HCT116 (cell line): ENCODE measurements at regions not wholly inside any gene's neighbourhood (a gene's known extent, or its start where the extent isn't known, plus 50 kb on each side); places are given as distances from the start of the nearest gene placed in this dataset.

Experiments
- ATAC-seq: fragments of 200-7000 bp; cut with Tn5 transposase; 2 replicates; pipeline ENCODE4 v1.9.1; 2020; ENCODE audit warnings: mild to moderate bottlenecking, moderate library complexity
- BruUV-seq: library from RNA; stranded (reverse); fragments of 400-500 nt; replicated peaks from 2 replicates; lab custom pipeline; 2021; lab: Mats Ljungman, UMichigan
- CTCF ChIA-PET: fragments of 300-600 bp; sonication (Branson Sonifier 250); formaldehyde crosslinking; loops from one replicate; lab custom pipeline; 2021; ENCODE audit warnings: antibody characterized with exemption; lab: Charles Lee
- POLR2A ChIA-PET: fragments of 300-600, 350-600 bp; sonication (Branson Sonifier 250); formaldehyde crosslinking; loops from one replicate; lab custom pipeline; 2021; ENCODE audit warnings: antibody characterized with exemption; lab: Charles Lee
- RAD21 ChIA-PET, 2 experiments: fragments of 300-600 bp; sonication (Branson Sonifier 250); formaldehyde crosslinking; loops; one replicate each; lab custom pipeline; 2023; ENCODE audit warnings: low total read pairs in 2 of 2; ENCODE audit not compliant: uncharacterized antibody in 2 of 2, unreplicated experiment in 2 of 2, low non-redundant PET in 1 of 2; lab: Charles Lee
- DNase-seq: peaks from one replicate; pipeline ENCODE4 v3.0.0-alpha.2; 2010; ENCODE audit warnings: low read depth, low spot score
- H2AFZ ChIP-seq: fragments of 200-600 bp; shearing (Covaris generic), sonication (generic); 2 replicates; pipeline ENCODE4 v1.6.1; 2017; ENCODE audit warnings: low read depth, mixed run types, mixed read lengths, antibody characterized with exemption, low read length; ENCODE audit not compliant: poor library complexity, severe bottlenecking
- H3K27ac ChIP-seq: 2 replicates; pipeline ENCODE4 v1.5.1; 2012; ENCODE audit warnings: low read depth, low read length
- H3K27me3 ChIP-seq: fragments of 200-600 bp; sonication (generic); 2 replicates; pipeline ENCODE4 v1.6.1; 2016; ENCODE audit warnings: mixed run types, low read length, mixed read lengths; ENCODE audit not compliant: insufficient read depth
- H3K36me3 ChIP-seq, 2 experiments: fragments of 200-500 bp in 1 of 2; fragments of 200-600 bp in 1 of 2; sonication (Bioruptor generic) in 1 of 2; sonication (generic) in 1 of 2; 2 replicates each; pipeline versions ENCODE4 v1.5.1 to v1.6.1; 2014 to 2016; ENCODE audit warnings: low read length in 2 of 2, inconsistent platforms in 1 of 2, mixed read lengths in 1 of 2, mixed run types in 1 of 2; ENCODE audit not compliant: insufficient read depth in 2 of 2, control insufficient read depth in 1 of 2
- H3K4me1 ChIP-seq, 2 experiments: fragments of 200-600 bp in 1 of 2; sonication (generic) in 1 of 2; 2 replicates each; pipeline versions ENCODE4 v1.5.1 to v1.6.1; 2012 to 2017; ENCODE audit warnings: low read length in 2 of 2, inconsistent platforms in 1 of 2, mild to moderate bottlenecking in 1 of 2, mixed read lengths in 1 of 2, mixed run types in 1 of 2, moderate library complexity in 1 of 2; ENCODE audit not compliant: insufficient read depth in 2 of 2, control insufficient read depth in 1 of 2
- H3K4me2 ChIP-seq: fragments of 200-600 bp; sonication (generic); 2 replicates; pipeline ENCODE4 v1.6.1; 2017; ENCODE audit warnings: mixed run types, low read length, mixed read lengths
- H3K4me3 ChIP-seq, 2 experiments: fragments of 200-600 bp in 1 of 2; sonication (generic) in 1 of 2; replicated peaks in 1 of 2; 2 replicates each; pipeline ENCODE4 v1.5.1; 2011 to 2016; ENCODE audit warnings: low read length in 2 of 2, control low read depth in 1 of 2, low read depth in 1 of 2, mild to moderate bottlenecking in 1 of 2, mixed read lengths in 1 of 2, mixed run types in 1 of 2
- H3K79me2 ChIP-seq: fragments of 200-600 bp; sonication (generic); 2 replicates; pipeline ENCODE4 v1.6.1; 2017; ENCODE audit warnings: mild to moderate bottlenecking, mixed run types, low read length, moderate library complexity, mixed read lengths; ENCODE audit not compliant: insufficient read depth
- H3K9ac ChIP-seq: fragments of 200-600 bp; sonication (generic); 2 replicates; pipeline ENCODE4 v1.6.1; 2016; ENCODE audit warnings: low read length, mixed read lengths
- H3K9me2 ChIP-seq: fragments of 200-600 bp; sonication (generic), shearing (Covaris generic); 2 replicates; pipeline ENCODE4 v1.6.1; 2017; ENCODE audit warnings: mixed run types, mild to moderate bottlenecking, moderate library complexity; ENCODE audit not compliant: insufficient read depth
- H3K9me3 ChIP-seq, 2 experiments: fragments of 200-500 bp in 1 of 2; fragments of 200-600 bp in 1 of 2; sonication (Bioruptor generic) in 1 of 2; sonication (generic) in 1 of 2; 2 replicates each; pipeline ENCODE4 v1.6.1; 2014 to 2017; ENCODE audit warnings: low read length in 2 of 2, mixed read lengths in 2 of 2, inconsistent platforms in 1 of 2, low read depth in 1 of 2, mild to moderate bottlenecking in 1 of 2, mixed run types in 1 of 2, moderate library complexity in 1 of 2; ENCODE audit not compliant: control insufficient read depth in 1 of 2, insufficient read depth in 1 of 2
- H4K20me1 ChIP-seq: fragments of 200-600 bp; sonication (generic), shearing (Covaris generic); 2 replicates; pipeline ENCODE4 v1.6.1; 2017; ENCODE audit warnings: mixed run types, mild to moderate bottlenecking, moderate library complexity; ENCODE audit not compliant: insufficient read depth
- CEBPB ChIP-seq: IDR thresholded peaks from 2 replicates; pipeline ENCODE4 v1.6.1; 2012; ENCODE audit warnings: low read depth
- CTCF ChIP-seq, 3 experiments: fragments of 200-600 bp in 1 of 3; sonication (generic) in 1 of 3; IDR thresholded peaks in 2 of 3; conservative IDR thresholded peaks in 1 of 3; 2 replicates each; pipeline ENCODE4 v1.5.1; 2012 to 2017; ENCODE audit warnings: low read depth in 2 of 3, low read length in 2 of 3, antibody characterized with exemption in 1 of 3, borderline replicate concordance in 1 of 3, control low read depth in 1 of 3, mild to moderate bottlenecking in 1 of 3, mixed read lengths in 1 of 3, mixed run types in 1 of 3, moderate library complexity in 1 of 3; ENCODE audit not compliant: insufficient read depth in 1 of 3
- EGR1 ChIP-seq: IDR thresholded peaks from 2 replicates; pipeline ENCODE4 v1.6.1; 2012; ENCODE audit warnings: low read depth
- ELF1 ChIP-seq: IDR thresholded peaks from 2 replicates; pipeline ENCODE4 v1.6.1; 2012; ENCODE audit warnings: low read depth, borderline replicate concordance
- EZH2 ChIP-seq: fragments of 200-600 bp; sonication (generic); IDR thresholded peaks from 2 replicates; pipeline ENCODE4 v1.6.1; 2017; ENCODE audit warnings: antibody characterized with exemption, mixed run types
- FOSL1 ChIP-seq: IDR thresholded peaks from 2 replicates; pipeline ENCODE4 v1.6.1; 2012; ENCODE audit warnings: low read depth
- JUND ChIP-seq: IDR thresholded peaks from 2 replicates; pipeline ENCODE4 v1.6.1; 2012
- MAX ChIP-seq: IDR thresholded peaks from 2 replicates; pipeline ENCODE4 v1.6.1; 2012
- POLR2A ChIP-seq: IDR thresholded peaks from 2 replicates; pipeline ENCODE4 v1.7.0; 2011; ENCODE audit warnings: borderline replicate concordance; ENCODE audit not compliant: insufficient read depth, insufficient read length; ENCODE audit errors: extremely low read depth
- RAD21 ChIP-seq: IDR thresholded peaks from 2 replicates; pipeline ENCODE4 v1.6.1; 2012; ENCODE audit warnings: low read depth, mild to moderate bottlenecking
- SIN3A ChIP-seq: IDR thresholded peaks from 2 replicates; pipeline ENCODE4 v1.6.1; 2012; ENCODE audit warnings: low read depth
- SP1 ChIP-seq: IDR thresholded peaks from 2 replicates; pipeline ENCODE4 v1.6.1; 2012; ENCODE audit warnings: low read depth
- TCF7L2 ChIP-seq: IDR thresholded peaks from 2 replicates; pipeline ENCODE4 v1.7.0; 2011; ENCODE audit warnings: borderline replicate concordance, inconsistent platforms; ENCODE audit not compliant: insufficient read depth, insufficient read length; ENCODE audit errors: extremely low read depth
- YY1 ChIP-seq: IDR thresholded peaks from 2 replicates; pipeline ENCODE4 v1.6.1; 2011; ENCODE audit warnings: low read length, low read depth, moderate library complexity, mild to moderate bottlenecking; ENCODE audit not compliant: insufficient replicate concordance; ENCODE audit errors: extremely low read depth
- ZFX ChIP-seq: fragments of 450-650 bp; IDR thresholded peaks from 2 replicates; pipeline ENCODE4 v1.6.1; 2017
- ZNF274 ChIP-seq: fragments of 200-500 bp; sonication (Bioruptor generic); IDR thresholded peaks from 2 replicates; pipeline ENCODE4 v1.6.1; 2014; ENCODE audit warnings: mild to moderate bottlenecking, low read depth, low read length, inconsistent platforms
- intact Hi-C: fragments of 100-400 bp; cut with micrococcal nuclease; formaldehyde crosslinking; loops from 2 replicates; pipeline ENCODE4 v1.10.0; 2022
- TF ChIP-seq, protein P1 (sequence below): IDR thresholded peaks from 2 replicates; pipeline ENCODE4 v1.6.1; 2012

- Histone ChIP-seq H3K9me3 (no peaks in the 10 kb centered on the region), H4K20me1 (no peaks in the 10 kb centered on the region), H3K4me1 (no peaks in the 10 kb centered on the region), H3K9me2 (no peaks in the 10 kb centered on the region)
- DNase-seq (no peak), ATAC-seq (no peak)
- no TSS peak for BruUV-seq
- CTCF ChIA-PET: no interaction called here
- intact Hi-C loops: no loop called here
- TF ChIP-seq ELF1 (no peak), EGR1 (no peak), MAX (no peak), EZH2 (no peak), CTCF (IDR thresholded peaks at IDR 0.05 in 2 of 3, conservative IDR thresholded peaks at IDR 0.05 in 1 of 3; ENCODE audit: borderline replicate concordance in 1 of 3, insufficient read depth in 1 of 3, low read depth in 2 of 3, low read length in 2 of 3) (no peak), TCF7L2 (no peak), CEBPB (no peak), JUND (no peak)
- TF ChIP-seq, all 23 proteins: peak for 0
- H2AFZ ChIP-seq: no peak overlapping the region
- H3K79me2 ChIP-seq: no peaks in the 10 kb centered on the region
- H3K4me3 ChIP-seq: no peak overlapping the region
- no peaks in the 10 kb centered on the region for H3K27me3 ChIP-seq
- RAD21 ChIA-PET: no interaction called here
- H3K36me3 ChIP-seq: no peaks in the 10 kb centered on the region
- no peak overlapping the region for H3K27ac ChIP-seq
- POLR2A ChIA-PET: no interaction called here
- no peak overlapping the region for H3K9ac ChIP-seq
- no peak overlapping the region for H3K4me2 ChIP-seq
Measured at GRCh38 chr14:98578204-98578603, 693.8 kb downstream of the BCL11B start.

- H2AFZ ChIP-seq: no peak overlapping the region
- POLR2A ChIA-PET: no interaction called here
- intact Hi-C loops: no loop called here
- H4K20me1 ChIP-seq: no peaks in the 10 kb centered on the region
- RAD21 ChIA-PET: no interaction called here
- no peaks in the 10 kb centered on the region for H3K27me3 ChIP-seq
- no peaks in the 10 kb centered on the region for H3K9me2 ChIP-seq
- CTCF ChIA-PET: no interaction called here
- no peak overlapping the region for H3K27ac ChIP-seq
- H3K4me2 ChIP-seq: no peak overlapping the region
- no peaks in the 10 kb centered on the region for H3K9me3 ChIP-seq
- no peaks in the 10 kb centered on the region for H3K36me3 ChIP-seq
- no peak overlapping the region for H3K9ac ChIP-seq
- DNase-seq (no peak), ATAC-seq (no peak)
- H3K4me1 ChIP-seq: no peaks in the 10 kb centered on the region
- BruUV-seq: no TSS peak
- no peaks in the 10 kb centered on the region for H3K79me2 ChIP-seq
- no peak overlapping the region for H3K4me3 ChIP-seq
- TF ChIP-seq FOSL1 (no peak), YY1 (no peak), JUND (no peak), RAD21 (no peak), MAX (no peak), ZNF274 (no peak), CTCF (IDR thresholded peaks at IDR 0.05 in 2 of 3, conservative IDR thresholded peaks at IDR 0.05 in 1 of 3; ENCODE audit: borderline replicate concordance in 1 of 3, insufficient read depth in 1 of 3, low read depth in 2 of 3, low read length in 2 of 3) (no peak), SIN3A (no peak), SP1 (no peak), POLR2A (no peak), ZFX (no peak), TCF7L2 (no peak), EZH2 (no peak), EGR1 (no peak)
- TF ChIP-seq, protein P1, sequence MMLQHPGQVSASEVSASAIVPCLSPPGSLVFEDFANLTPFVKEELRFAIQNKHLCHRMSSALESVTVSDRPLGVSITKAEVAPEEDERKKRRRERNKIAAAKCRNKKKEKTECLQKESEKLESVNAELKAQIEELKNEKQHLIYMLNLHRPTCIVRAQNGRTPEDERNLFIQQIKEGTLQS: no peak
Measured at GRCh38 chr14:98579140-98579539, 692.9 kb downstream of the BCL11B start.
